Right renal cortex interstitium (tissue), 3 donors: ENCODE measurements at regions not wholly inside any gene's neighbourhood (a gene's known extent, or its start where the extent isn't known, plus 50 kb on each side); places are given as distances from the start of the nearest gene placed in this dataset.

Experiments
- DNase-seq, 3 donors: peaks; one replicate each; pipeline ENCODE4 v3.0.0-alpha.2; 2013; ENCODE audit warnings: low read depth in 3 of 3, low spot score in 2 of 3

- no peak for DNase-seq
Measured at GRCh38 chr17:72206376-72206775, 85.6 kb downstream of the SOX9 start.

DNA sequence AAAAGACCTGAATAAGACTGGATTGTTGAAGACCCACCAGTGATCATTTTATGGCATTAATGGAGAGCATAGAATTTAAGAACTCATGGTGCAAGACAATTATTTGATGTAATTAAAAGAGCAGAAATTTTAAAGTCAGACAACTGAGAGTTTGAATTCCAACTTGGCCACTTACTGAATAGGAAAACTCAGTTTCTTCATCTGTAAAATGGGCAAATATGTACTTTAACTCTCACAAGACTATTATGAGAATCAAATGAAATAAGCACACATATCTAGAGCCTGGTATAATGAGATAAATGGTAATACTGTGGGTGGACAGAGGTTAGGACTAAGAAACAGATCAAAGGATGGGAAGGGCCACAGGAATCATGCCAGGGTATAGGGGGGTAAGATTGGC is 88.0 kb downstream of the SOX9 start:
- no peak for DNase-seq

DNA sequence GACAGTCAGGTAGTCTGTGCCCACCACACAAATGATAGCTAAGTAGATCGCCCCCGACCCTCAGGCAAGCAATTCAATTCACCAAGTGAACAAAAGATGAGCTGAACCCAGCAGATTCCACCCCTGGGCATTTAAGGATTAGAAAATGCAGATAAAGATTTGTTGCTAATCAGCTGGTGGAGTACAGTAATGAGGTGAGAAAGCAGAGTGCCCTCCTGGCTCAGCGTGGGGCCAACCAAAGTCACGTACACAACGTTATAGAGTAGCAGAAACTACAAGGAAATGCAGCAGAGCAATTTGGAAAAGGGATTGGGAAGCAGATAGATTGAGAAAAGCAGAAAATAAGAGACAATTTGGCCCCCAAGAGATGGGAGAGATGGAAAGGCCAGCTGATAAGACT is 91.2 kb downstream of the SOX9 start:
- no peak for DNase-seq

- DNase-seq, result no peak
Measured at GRCh38 chr17:72215490-72215889, 94.7 kb downstream of the SOX9 start.

DNA sequence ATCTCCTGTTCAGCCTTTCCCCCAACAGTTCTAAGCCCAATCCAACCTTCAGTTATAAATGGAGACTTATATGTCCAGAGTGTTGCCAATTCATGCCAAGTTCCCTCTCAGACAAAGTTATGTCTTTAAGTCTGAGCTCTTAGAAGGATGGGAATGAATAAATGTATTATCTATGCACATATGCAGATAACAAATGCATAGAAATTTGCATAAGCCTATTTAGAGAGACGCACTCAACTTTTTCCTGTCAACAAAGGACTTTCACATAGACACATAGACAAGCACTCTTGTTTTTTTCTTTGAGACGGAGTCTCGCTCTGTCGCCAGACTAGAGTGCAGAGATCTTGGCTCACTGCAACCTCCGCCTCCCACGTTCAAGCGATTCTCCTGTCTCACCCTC is 95.1 kb downstream of the SOX9 start:
- no peak for DNase-seq

DNA sequence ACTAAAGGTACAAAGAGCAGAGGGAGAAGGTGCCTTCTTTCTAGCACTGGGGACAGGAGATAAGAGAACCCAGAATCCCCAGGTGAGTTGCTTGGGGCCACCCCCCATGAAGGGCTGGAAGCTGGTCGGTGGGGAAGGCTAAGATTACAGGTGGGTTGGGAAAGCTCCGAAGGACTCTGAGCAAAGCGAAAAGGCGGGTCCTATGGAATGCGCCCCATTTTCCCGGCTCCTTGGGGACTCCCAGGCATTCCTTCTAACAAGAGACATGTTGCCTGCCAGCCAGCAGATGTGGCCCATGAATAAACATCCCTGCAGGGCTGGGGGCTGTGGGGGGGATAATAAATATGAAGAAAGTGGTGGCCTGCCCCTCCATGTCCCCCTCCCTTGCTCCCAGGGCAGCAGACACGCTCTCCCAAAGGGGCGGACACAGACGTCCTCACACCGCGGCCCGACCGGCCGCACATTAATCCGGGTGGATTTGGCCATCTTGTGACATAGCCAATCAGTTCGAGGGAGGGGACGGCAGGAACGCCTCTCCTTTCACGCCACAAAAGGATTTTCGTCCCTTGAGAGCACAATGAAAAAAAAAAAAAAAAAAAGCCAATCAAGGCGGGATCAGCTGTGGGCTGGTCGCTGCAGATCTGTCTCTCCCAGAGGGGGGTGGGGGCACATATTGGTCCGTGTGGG is 98.5 kb downstream of the SOX9 start:
- DNase-seq, result no peak

- DNase-seq, result no peak
Measured at GRCh38 chr17:72219824-72220493, 99.1 kb downstream of the SOX9 start.

DNA sequence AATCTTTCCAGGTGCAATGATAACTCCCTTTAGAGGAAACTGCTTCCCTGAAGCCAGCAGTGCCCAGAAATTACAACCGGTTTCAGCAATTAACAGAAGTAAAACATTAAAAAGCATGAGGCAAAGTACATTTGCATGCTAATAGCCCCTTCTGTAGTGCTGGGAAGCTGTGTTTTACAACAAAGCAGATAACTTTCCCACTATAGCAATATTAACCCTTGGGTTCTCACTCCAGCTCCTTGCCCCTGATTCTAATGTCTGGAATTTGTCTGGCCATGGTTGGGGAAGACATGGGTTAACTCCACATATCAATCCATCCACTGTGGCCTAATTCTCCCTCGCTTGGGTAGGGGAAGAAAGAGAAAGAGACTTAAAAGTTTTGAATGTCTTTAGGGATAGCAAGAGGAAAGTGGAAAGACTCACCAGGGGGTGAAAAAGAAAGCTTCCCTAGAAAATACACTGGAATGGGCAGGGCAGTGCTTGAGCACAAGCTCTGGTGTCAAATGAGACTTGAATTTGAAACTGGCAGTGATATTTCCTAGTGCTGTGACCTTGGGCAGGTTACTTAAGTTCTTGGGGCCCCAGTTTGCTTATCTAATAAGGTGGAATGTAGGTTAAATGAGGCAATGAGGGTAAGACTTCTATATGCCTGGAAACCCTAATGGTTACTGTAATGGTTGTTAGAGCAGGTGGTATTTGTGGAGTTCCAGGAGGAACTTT is 102.0 kb downstream of the SOX9 start:
- no peak for DNase-seq

DNA sequence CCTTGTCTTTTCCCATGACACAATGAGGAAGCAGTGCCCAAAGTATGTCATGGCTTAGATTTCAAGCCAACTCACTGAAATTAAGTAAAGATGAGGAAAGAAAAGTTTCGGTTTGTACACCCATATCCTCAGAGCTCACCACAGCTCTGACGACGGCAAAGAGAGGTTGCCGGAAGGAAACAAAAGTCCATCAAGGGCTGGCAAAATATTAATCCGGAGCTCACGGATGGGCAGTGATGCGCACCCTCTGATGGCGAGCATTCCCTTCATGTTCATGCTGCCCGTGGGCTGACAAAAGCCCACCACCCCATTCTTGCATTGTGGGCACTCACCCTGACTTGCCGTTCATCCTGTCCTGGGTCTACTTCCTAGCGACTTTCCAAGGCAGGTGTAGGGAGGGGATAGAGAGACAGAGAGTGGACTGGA is 103.1 kb downstream of the SOX9 start:
- no peak for DNase-seq

DNA sequence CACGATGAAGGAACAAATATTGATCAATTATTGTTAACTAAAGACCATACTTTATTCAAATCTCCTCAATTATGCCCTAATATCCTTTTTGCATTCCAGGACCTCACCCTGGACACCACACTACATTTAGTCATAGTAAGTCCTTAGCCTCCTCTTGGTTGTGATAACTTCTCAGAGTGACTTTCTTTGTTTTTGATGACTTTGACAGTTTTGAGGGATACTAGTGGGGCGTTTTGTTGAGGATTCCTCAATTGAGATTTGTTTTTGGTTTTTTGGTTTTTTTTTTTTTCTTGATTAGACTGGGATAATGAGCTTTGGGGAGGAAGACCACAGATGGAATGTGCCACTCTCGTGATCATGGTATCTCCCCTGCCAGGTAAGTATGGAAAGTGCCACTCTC is 105.5 kb downstream of the SOX9 start:
- DNase-seq, result no peak

DNA sequence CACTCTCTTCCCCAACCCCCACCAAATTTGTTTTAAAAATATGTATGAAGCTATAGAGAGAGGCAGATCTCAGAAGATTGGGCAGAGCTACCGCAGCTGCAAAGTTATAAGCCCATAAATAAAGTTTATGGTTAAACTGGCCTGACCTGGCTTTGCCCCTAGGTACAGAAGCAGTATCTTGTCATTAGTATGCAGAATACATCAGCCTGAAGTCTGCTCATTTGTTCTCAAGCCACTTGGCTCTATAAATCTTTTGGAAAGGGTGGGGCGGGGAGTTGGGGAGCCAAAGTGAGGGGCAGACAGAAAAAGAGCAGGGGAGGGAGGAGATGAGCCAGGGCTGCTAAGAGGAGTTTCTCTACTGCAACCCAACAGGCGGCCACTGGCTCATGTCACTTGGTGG is 113.2 kb downstream of the SOX9 start:
- no peak for DNase-seq

DNA sequence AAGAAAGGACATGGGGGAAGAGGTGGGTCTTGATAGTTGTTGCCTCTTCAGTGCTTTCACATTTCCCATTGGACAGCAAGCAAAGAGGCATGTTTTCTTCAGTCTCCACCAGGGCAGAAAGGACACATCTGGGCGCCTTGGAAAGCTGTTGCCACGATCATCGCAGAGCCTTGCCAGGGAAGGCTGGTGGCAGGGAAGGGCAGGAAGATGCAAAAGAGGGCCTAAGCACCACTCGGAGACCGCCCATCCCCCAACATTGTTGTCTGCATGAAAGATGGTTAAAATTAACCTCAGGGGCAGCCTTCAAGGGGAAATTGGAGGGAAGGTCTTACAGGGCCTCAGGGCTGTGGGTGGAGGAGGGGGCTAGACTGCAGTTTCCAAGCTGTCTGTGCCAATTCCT is 114.2 kb downstream of the SOX9 start:
- DNase-seq, result no peak

DNA sequence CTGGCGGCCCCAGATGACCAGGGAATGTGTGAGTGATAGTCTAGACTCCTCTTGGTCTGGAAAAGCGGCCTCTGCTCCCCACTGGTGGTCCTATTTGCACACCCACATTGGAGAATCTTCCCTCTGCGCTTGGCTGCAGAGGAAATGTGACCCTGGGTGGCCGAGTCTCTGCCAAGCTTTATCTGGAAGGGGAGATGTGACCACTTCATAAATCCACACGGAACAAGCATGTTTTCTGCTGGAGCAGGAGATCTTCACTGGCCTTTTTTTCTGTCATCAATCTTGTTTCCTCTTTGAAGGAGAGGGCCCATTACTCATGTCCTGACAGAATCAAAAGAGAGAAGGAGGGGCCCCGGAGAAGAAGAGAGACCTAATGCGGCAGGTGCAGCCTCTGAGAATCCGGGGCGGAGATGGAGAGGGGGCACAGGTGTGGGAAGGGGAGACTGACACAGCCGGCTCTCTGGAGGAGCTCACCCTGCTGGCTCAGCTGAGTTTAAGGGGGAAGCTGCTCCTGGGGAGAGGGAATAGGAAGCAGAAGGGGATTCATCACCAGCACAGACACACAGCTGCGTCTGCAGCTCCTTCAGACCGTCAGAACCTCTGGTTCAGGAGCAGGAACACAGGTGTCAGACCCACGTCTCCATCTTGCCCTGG is 116.3 kb downstream of the SOX9 start:
- no peak for DNase-seq

GRCh38 chr17:72238157-72238673 is 117.4 kb downstream of the SOX9 start:
- no peak for DNase-seq

GRCh38 chr17:72239548-72239947 is 118.7 kb downstream of the SOX9 start:
- no peak for DNase-seq

- no peak for DNase-seq
Measured at GRCh38 chr17:72240333-72240732, 119.5 kb downstream of the SOX9 start.

GRCh38 chr17:72244494-72244893 is 123.7 kb downstream of the SOX9 start:
- no peak for DNase-seq

- no peak for DNase-seq
Measured at GRCh38 chr17:72244956-72245355, 124.1 kb downstream of the SOX9 start.

DNA sequence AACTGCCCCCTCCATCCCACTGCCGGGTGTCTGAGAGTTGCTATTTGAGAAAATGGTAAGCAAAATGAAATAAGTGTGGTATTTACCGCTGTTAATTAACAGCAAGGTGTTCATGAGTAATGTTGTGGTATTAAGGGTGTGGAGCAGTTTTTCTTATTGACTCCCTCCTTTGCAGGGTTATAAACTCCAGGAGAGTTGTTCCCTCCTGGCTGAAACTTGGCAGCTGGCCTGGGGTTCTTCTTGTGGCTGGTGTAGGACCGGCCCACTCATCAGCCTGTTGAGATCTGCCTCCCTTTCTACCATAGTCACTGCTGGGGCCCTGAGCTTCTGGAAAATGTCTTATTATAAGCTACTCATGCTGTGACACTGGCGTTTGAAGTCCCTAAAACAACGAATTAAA is 128.6 kb downstream of the SOX9 start:
- no peak for DNase-seq

- DNase-seq, result no peak
Measured at GRCh38 chr17:72250206-72250605, 129.4 kb downstream of the SOX9 start.

- no peak for DNase-seq
Measured at GRCh38 chr17:72253597-72253996, 132.8 kb downstream of the SOX9 start.
